Liver (tissue), 7 donors: ENCODE measurements at regions not wholly inside any gene's neighbourhood (a gene's known extent, or its start where the extent isn't known, plus 50 kb on each side); places are given as distances from the start of the nearest gene placed in this dataset.

Source experiments
- DNase-seq: peaks from one replicate; pipeline ENCODE4 v3.0.0-alpha.2; 2017; ENCODE audit warnings: low spot score
- H3K27ac ChIP-seq, 2 donors: one replicate each; pipeline ENCODE4 v1.7.0; 2013; ENCODE audit warnings: inconsistent platforms in 2 of 2, low read length in 2 of 2, control low read depth in 1 of 2, low read depth in 1 of 2, mild to moderate bottlenecking in 1 of 2
- H3K27me3 ChIP-seq, 4 donors: one replicate each; pipeline versions ENCODE4 v1.6.1 to v1.7.0; 2013; ENCODE audit warnings: low read length in 3 of 4, inconsistent platforms in 1 of 4, mild to moderate bottlenecking in 1 of 4, moderate library complexity in 1 of 4; ENCODE audit not compliant: control insufficient read depth in 4 of 4, insufficient read depth in 4 of 4
- H3K36me3 ChIP-seq, 4 donors: one replicate each; pipeline versions ENCODE4 v1.6.1 to v1.7.0; 2013; ENCODE audit warnings: low read length in 3 of 4, mild to moderate bottlenecking in 3 of 4, low read depth in 1 of 4, moderate library complexity in 1 of 4; ENCODE audit not compliant: control insufficient read depth in 4 of 4, insufficient read depth in 3 of 4
- H3K4me1 ChIP-seq, 4 donors: one replicate each; pipeline versions ENCODE4 v1.6.1 to v1.7.0; 2013; ENCODE audit warnings: low read length in 3 of 4, mild to moderate bottlenecking in 3 of 4, moderate library complexity in 1 of 4; ENCODE audit not compliant: control insufficient read depth in 4 of 4, insufficient read depth in 4 of 4
- H3K4me3 ChIP-seq, 3 donors: one replicate each; pipeline versions ENCODE4 v1.6.1 to v1.7.0; 2013; ENCODE audit warnings: low read length in 3 of 3, control low read depth in 1 of 3, low read depth in 1 of 3, mild to moderate bottlenecking in 1 of 3
- H3K9ac ChIP-seq, 2 donors: one replicate each; pipeline ENCODE4 v1.7.0; 2013; ENCODE audit warnings: low read length in 2 of 2, mild to moderate bottlenecking in 2 of 2, moderate library complexity in 2 of 2, control low read depth in 1 of 2, low read depth in 1 of 2
- H3K9me3 ChIP-seq, 4 donors: one replicate each; pipeline versions ENCODE4 v1.6.1 to v1.7.0; 2013; ENCODE audit warnings: low read length in 3 of 4; ENCODE audit not compliant: control insufficient read depth in 4 of 4
- EGR1 ChIP-seq, 2 donors: IDR thresholded peaks; 2 replicates each; pipeline ENCODE4 v1.6.1; 2016 to 2018; ENCODE audit warnings: antibody characterized with exemption in 2 of 2, low read depth in 2 of 2
- FOXA1 ChIP-seq: IDR thresholded peaks from 2 replicates; pipeline ENCODE4 v1.6.1; 2016; ENCODE audit warnings: antibody characterized with exemption
- FOXA2 ChIP-seq: IDR thresholded peaks from 2 replicates; pipeline ENCODE4 v1.6.1; 2016; ENCODE audit warnings: antibody characterized with exemption
- GABPA ChIP-seq, 2 donors: IDR thresholded peaks in 1 of 2; conservative IDR thresholded peaks in 1 of 2; 2 replicates each; pipeline ENCODE4 v1.6.1; 2016; ENCODE audit warnings: antibody characterized with exemption in 2 of 2, mild to moderate bottlenecking in 1 of 2, moderate library complexity in 1 of 2
- HNF4A ChIP-seq, 2 donors: conservative IDR thresholded peaks; 2 replicates each; pipeline ENCODE4 v1.6.1; 2016; ENCODE audit warnings: antibody characterized with exemption in 2 of 2, mild to moderate bottlenecking in 2 of 2
- HNF4G ChIP-seq: IDR thresholded peaks from 2 replicates; pipeline ENCODE4 v1.6.1; 2016; ENCODE audit warnings: antibody characterized with exemption
- JUND ChIP-seq, 2 donors: IDR thresholded peaks; 2 replicates each; pipeline ENCODE4 v1.6.1; 2016; ENCODE audit warnings: antibody characterized with exemption in 2 of 2
- NR2F2 ChIP-seq: IDR thresholded peaks from 2 replicates; pipeline ENCODE4 v1.6.1; 2016; ENCODE audit warnings: antibody characterized with exemption
- RAD21 ChIP-seq, 2 donors: IDR thresholded peaks; 2 replicates each; pipeline ENCODE4 v1.6.1; 2016; ENCODE audit warnings: antibody characterized with exemption in 2 of 2, mild to moderate bottlenecking in 2 of 2
- SP1 ChIP-seq: IDR thresholded peaks from 2 replicates; pipeline ENCODE4 v1.6.1; 2018; ENCODE audit warnings: antibody characterized with exemption, mild to moderate bottlenecking
- TAF1 ChIP-seq: conservative IDR thresholded peaks from 2 replicates; pipeline ENCODE4 v1.6.1; 2016; ENCODE audit warnings: antibody characterized with exemption, mild to moderate bottlenecking
- YY1 ChIP-seq: IDR thresholded peaks from 2 replicates; pipeline ENCODE4 v1.6.1; 2016; ENCODE audit warnings: antibody characterized with exemption, mild to moderate bottlenecking
- ZBTB33 ChIP-seq: IDR thresholded peaks from 2 replicates; pipeline ENCODE4 v1.6.1; 2016; ENCODE audit warnings: antibody characterized with exemption
- WGBS: extraction: QIAGEN DNeasy Blood & Tissue Kit; methylation state at CpG from one replicate; pipeline ENCODE4 v1.1.7; 2013; 5-methylcytosine and 5-hydroxymethylcytosine counted together
- TF ChIP-seq, protein P1 (sequence below): IDR thresholded peaks from 2 replicates; pipeline ENCODE4 v1.6.1; 2016; ENCODE audit warnings: antibody characterized with exemption, mild to moderate bottlenecking
- TF ChIP-seq, protein P2 (sequence below): IDR thresholded peaks from 2 replicates; pipeline ENCODE4 v1.6.1; 2016; ENCODE audit warnings: antibody characterized with exemption
- TF ChIP-seq, protein P3 (sequence below): IDR thresholded peaks from 2 replicates; pipeline ENCODE4 v1.6.1; 2016; ENCODE audit warnings: antibody characterized with exemption
- donor health status: healthy.
- donor health status: healthy.
- donor health status: healthy.
- donor health status: healthy.

DNA sequence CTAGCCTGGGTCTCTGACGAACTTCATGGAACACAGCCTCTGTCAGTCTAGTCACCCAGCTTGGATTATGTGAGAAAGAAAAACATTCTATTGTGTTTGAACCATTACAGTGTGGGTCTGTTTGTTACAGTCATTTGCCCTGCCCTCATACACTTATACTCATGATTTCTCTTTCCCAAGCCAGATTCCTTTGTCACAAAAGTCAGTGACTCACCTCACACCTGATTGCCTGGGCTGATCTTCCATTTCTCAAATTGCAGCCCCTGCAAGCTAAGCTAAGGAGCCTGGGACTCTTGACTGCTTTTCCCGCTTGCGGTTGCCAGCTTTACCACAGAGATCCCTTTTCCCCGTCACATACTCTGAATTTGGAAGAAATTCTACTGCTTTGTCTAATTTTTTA is 395.9 kb downstream of the SAMD5 start (continued):
- TF ChIP-seq, protein P1, sequence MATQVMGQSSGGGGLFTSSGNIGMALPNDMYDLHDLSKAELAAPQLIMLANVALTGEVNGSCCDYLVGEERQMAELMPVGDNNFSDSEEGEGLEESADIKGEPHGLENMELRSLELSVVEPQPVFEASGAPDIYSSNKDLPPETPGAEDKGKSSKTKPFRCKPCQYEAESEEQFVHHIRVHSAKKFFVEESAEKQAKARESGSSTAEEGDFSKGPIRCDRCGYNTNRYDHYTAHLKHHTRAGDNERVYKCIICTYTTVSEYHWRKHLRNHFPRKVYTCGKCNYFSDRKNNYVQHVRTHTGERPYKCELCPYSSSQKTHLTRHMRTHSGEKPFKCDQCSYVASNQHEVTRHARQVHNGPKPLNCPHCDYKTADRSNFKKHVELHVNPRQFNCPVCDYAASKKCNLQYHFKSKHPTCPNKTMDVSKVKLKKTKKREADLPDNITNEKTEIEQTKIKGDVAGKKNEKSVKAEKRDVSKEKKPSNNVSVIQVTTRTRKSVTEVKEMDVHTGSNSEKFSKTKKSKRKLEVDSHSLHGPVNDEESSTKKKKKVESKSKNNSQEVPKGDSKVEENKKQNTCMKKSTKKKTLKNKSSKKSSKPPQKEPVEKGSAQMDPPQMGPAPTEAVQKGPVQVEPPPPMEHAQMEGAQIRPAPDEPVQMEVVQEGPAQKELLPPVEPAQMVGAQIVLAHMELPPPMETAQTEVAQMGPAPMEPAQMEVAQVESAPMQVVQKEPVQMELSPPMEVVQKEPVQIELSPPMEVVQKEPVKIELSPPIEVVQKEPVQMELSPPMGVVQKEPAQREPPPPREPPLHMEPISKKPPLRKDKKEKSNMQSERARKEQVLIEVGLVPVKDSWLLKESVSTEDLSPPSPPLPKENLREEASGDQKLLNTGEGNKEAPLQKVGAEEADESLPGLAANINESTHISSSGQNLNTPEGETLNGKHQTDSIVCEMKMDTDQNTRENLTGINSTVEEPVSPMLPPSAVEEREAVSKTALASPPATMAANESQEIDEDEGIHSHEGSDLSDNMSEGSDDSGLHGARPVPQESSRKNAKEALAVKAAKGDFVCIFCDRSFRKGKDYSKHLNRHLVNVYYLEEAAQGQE, result no peak
- TF ChIP-seq TAF1, result no peak

DNA sequence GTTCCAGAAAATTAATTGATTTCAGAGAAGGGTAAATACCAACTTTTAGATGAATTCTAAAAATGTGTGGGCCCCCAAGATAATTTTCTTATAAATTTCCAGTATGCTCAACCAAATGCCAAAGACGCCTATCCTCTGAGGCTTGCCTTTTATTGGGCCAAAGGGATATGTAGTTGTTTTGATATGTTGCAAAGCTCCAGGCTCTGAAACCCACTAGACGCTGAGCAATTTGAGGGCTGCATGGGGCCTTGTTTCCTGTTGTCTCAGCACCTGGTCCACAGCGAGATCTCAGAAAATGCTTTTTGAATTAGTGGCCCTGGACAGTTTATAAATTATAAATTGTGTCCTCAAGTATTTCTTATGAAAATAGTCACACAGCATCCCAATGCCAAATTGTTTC is 397.2 kb downstream of the SAMD5 start:
- no peak for DNase-seq
- no peaks in the 10 kb centered on the region for H3K9me3 ChIP-seq
- no peak overlapping the region for H3K9ac ChIP-seq
- H3K27me3 ChIP-seq, result no peaks in the 10 kb centered on the region
- TF ChIP-seq, protein P2, sequence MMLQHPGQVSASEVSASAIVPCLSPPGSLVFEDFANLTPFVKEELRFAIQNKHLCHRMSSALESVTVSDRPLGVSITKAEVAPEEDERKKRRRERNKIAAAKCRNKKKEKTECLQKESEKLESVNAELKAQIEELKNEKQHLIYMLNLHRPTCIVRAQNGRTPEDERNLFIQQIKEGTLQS, result no peak
- no peak for TF ChIP-seq FOXA2
- TF ChIP-seq, protein P1, result no peak
- no peak for TF ChIP-seq YY1
- TF ChIP-seq SP1, result no peak
- no peak for TF ChIP-seq ZBTB33
- TF ChIP-seq GABPA (IDR thresholded peaks at IDR 0.05 in 1 of 2, conservative IDR thresholded peaks at IDR 0.05 in 1 of 2), result no peak
- TF ChIP-seq JUND (IDR thresholded peaks at IDR 0.05), result no peak
- TF ChIP-seq HNF4A (conservative IDR thresholded peaks at IDR 0.05), result no peak
- TF ChIP-seq, protein P3, sequence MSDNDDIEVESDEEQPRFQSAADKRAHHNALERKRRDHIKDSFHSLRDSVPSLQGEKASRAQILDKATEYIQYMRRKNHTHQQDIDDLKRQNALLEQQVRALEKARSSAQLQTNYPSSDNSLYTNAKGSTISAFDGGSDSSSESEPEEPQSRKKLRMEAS, result no peak
- TF ChIP-seq HNF4G, result no peak
- no peak for TF ChIP-seq FOXA1
- no peak for TF ChIP-seq NR2F2
- TF ChIP-seq EGR1 (IDR thresholded peaks at IDR 0.05; ENCODE audit: low read depth in 2 of 2), result no peak
- TF ChIP-seq TAF1, result no peak
- no peak for TF ChIP-seq RAD21 (IDR thresholded peaks at IDR 0.05)
- no peak overlapping the region for H3K27ac ChIP-seq
- H3K4me3 ChIP-seq, result no peak overlapping the region
- H3K4me1 ChIP-seq, result no peaks in the 10 kb centered on the region
- no peaks in the 10 kb centered on the region for H3K36me3 ChIP-seq
- WGBS, result 93% methylated on average over 3 of the region's 3 CpGs
